ENCODE measurements at regions not wholly inside any gene's neighbourhood (a gene's known extent, or its start where the extent isn't known, plus 50 kb on each side); places are given as distances from the start of the nearest gene placed in this dataset.

GRCh38 chr1:222413436-222413835 lies 134.5 kb downstream of the HHIPL2 start:
- no peak for TF ChIP-seq ZSCAN30 (tag by site-specific recombination; IDR thresholded peaks at IDR 0.05)
- ChIA-PET POLR2A (no interaction called here), CTCF (interaction anchor here (0.7 kb wide), 1 partner anchor 521 kb away, joined by 3 read pairs; no protein-coding TSS in a partner anchor)
- Histone ChIP-seq H3K4me3 (ENCODE audit: low read depth, low read length) (no peak overlapping the region), H3K27ac (ENCODE audit: extremely low read depth, low read depth, low read length) (no peak overlapping the region), H3K4me1 (ENCODE audit: control insufficient read depth, insufficient read depth, low read length) (no peaks in the 10 kb centered on the region), H3K36me3 (ENCODE audit: control insufficient read depth in 2 of 2, insufficient read depth in 1 of 2, low read length in 2 of 2) (no peaks in the 10 kb centered on the region), H3K9me3 (ENCODE audit: control insufficient read depth, insufficient read depth, low read depth, low read length) (no peaks in the 10 kb centered on the region)

GRCh38 chr1:222404710-222405109 lies 143.2 kb downstream of the HHIPL2 start:
- Histone ChIP-seq H3K4me3 (ENCODE audit: low read depth, low read length) (no peak overlapping the region), H3K9me3 (ENCODE audit: control insufficient read depth, insufficient read depth, low read depth, low read length) (no peaks in the 10 kb centered on the region), H3K4me1 (ENCODE audit: control insufficient read depth, insufficient read depth, low read length) (no peaks in the 10 kb centered on the region), H3K36me3 (ENCODE audit: control insufficient read depth in 2 of 2, insufficient read depth in 1 of 2, low read length in 2 of 2) (no peaks in the 10 kb centered on the region), H3K27ac (ENCODE audit: extremely low read depth, low read depth, low read length) (no peak overlapping the region)
- ChIA-PET CTCF (interaction anchor here (0.9 kb wide), 1 partner anchor 51 kb away, joined by 3 read pairs; no protein-coding TSS in a partner anchor), POLR2A (no interaction called here)
- no peak for TF ChIP-seq ZNF426 (tag by site-specific recombination; IDR thresholded peaks at IDR 0.05)
- no peak for TF ChIP-seq GLIS2 (tag by site-specific recombination; IDR thresholded peaks at IDR 0.05)
- TF ChIP-seq ZNF214 (tag by site-specific recombination; IDR thresholded peaks at IDR 0.05; ENCODE audit: borderline replicate concordance), result no peak
- TF ChIP-seq ZNF530 (tag by site-specific recombination; IDR thresholded peaks at IDR 0.05; ENCODE audit: low read depth), result no peak
- no peak for TF ChIP-seq ZNF548 (tag by site-specific recombination; IDR thresholded peaks at IDR 0.05)
- TF ChIP-seq ZNF157 (tag by site-specific recombination; IDR thresholded peaks at IDR 0.05), result no peak
- no peak for TF ChIP-seq ZNF391 (tag by site-specific recombination; IDR thresholded peaks at IDR 0.05; ENCODE audit: borderline replicate concordance, low read depth)
- TF ChIP-seq ATF2 (tag by site-specific recombination; IDR thresholded peaks at IDR 0.05; ENCODE audit: low read depth), result no peak
- TF ChIP-seq MYNN (tag by site-specific recombination; IDR thresholded peaks at IDR 0.05; ENCODE audit: borderline replicate concordance), result no peak
- no peak for TF ChIP-seq ZNF292 (tag by site-specific recombination; IDR thresholded peaks at IDR 0.05; ENCODE audit: borderline replicate concordance, low read depth)

GRCh38 chr1:222399197-222399596 lies 148.7 kb downstream of the HHIPL2 start:
- POLR2A ChIA-PET, result no interaction called here
- TF ChIP-seq ATF2 (tag by site-specific recombination; IDR thresholded peaks at IDR 0.05; ENCODE audit: low read depth), result peak; percentile 72
- TF ChIP-seq ZNF157 (tag by site-specific recombination; IDR thresholded peaks at IDR 0.05), result no peak
- no peak for TF ChIP-seq ZNF548 (tag by site-specific recombination; IDR thresholded peaks at IDR 0.05)
- TF ChIP-seq ZIC2 (tag by site-specific recombination; IDR thresholded peaks at IDR 0.05), result no peak
- CTCF ChIA-PET, result interaction anchor here (0.6 kb wide), 1 partner anchor 13 kb away, joined by 3 read pairs; no protein-coding TSS in a partner anchor
- Histone ChIP-seq H3K36me3 (ENCODE audit: control insufficient read depth in 2 of 2, insufficient read depth in 1 of 2, low read length in 2 of 2) (no peaks in the 10 kb centered on the region), H3K4me1 (ENCODE audit: control insufficient read depth, insufficient read depth, low read length) (no peaks in the 10 kb centered on the region), H3K9me3 (ENCODE audit: control insufficient read depth, insufficient read depth, low read depth, low read length) (no peaks in the 10 kb centered on the region), H3K27ac (ENCODE audit: extremely low read depth, low read depth, low read length) (no peak overlapping the region), H3K4me3 (ENCODE audit: low read depth, low read length) (no peak overlapping the region)

GRCh38 chr1:222394224-222394623 lies 153.7 kb downstream of the HHIPL2 start:
- POLR2A ChIA-PET, result no interaction called here
- CTCF ChIA-PET, result no interaction called here
- no peaks in the 10 kb centered on the region for H3K36me3 ChIP-seq (ENCODE audit: control insufficient read depth in 2 of 2, insufficient read depth in 1 of 2, low read length in 2 of 2)
- H3K4me3 ChIP-seq (ENCODE audit: low read depth, low read length), result no peak overlapping the region
- H3K9me3 ChIP-seq (ENCODE audit: control insufficient read depth, insufficient read depth, low read depth, low read length), result no peaks in the 10 kb centered on the region
- H3K4me1 ChIP-seq (ENCODE audit: control insufficient read depth, insufficient read depth, low read length), result no peaks in the 10 kb centered on the region
- H3K27ac ChIP-seq (ENCODE audit: extremely low read depth, low read depth, low read length), result no peak overlapping the region
- TF ChIP-seq KLF8 (tag by site-specific recombination; IDR thresholded peaks at IDR 0.05), result no peak
- TF ChIP-seq RBAK (tag by site-specific recombination; IDR thresholded peaks at IDR 0.05), result no peak
- TF ChIP-seq ZNF311 (tag by site-specific recombination; IDR thresholded peaks at IDR 0.05; ENCODE audit: borderline replicate concordance), result no peak
- no peak for TF ChIP-seq SALL2 (tag by site-specific recombination; IDR thresholded peaks at IDR 0.05; ENCODE audit: borderline replicate concordance)
- TF ChIP-seq ZBTB6 (tag by site-specific recombination; IDR thresholded peaks at IDR 0.05), result no peak
- no peak for TF ChIP-seq BCL6B (tag by site-specific recombination; IDR thresholded peaks at IDR 0.05)
- no peak for TF ChIP-seq ZSCAN5A (tag by site-specific recombination; IDR thresholded peaks at IDR 0.05)
- no peak for TF ChIP-seq SP7 (tag by site-specific recombination; IDR thresholded peaks at IDR 0.05)
- no peak for TF ChIP-seq ZNF157 (tag by site-specific recombination; IDR thresholded peaks at IDR 0.05)

All from HEK293 (cell line).